GM18909 (cell line): ENCODE measurements at regions not wholly inside any gene's neighbourhood (a gene's known extent, or its start where the extent isn't known, plus 50 kb on each side); places are given as distances from the start of the nearest gene placed in this dataset.

ENCODE experiments used
- ATAC-seq: cut with Tn5 transposase; IDR thresholded peaks from one replicate; pipeline ENCODE4 v1.9.1; 2021; ENCODE audit warnings: mild to moderate bottlenecking; ENCODE audit not compliant: unreplicated experiment, poor library complexity

GRCh38 chr4:100852326-100852725, 334.5 kb upstream of the EMCN start:
- no peak for ATAC-seq

GRCh38 chr4:100849319-100849718, 331.5 kb upstream of the EMCN start:
- no peak for ATAC-seq

GRCh38 chr4:100848841-100849240, 331.0 kb upstream of the EMCN start:
- ATAC-seq = peak; percentile 83

GRCh38 chr4:100843910-100844309, 326.1 kb upstream of the EMCN start:
- ATAC-seq = no peak

- ATAC-seq = no peak
Observed at GRCh38 chr4:100842856-100843255, 325.0 kb upstream of the EMCN start.

GRCh38 chr4:100841911-100842310, 324.1 kb upstream of the EMCN start:
- no peak for ATAC-seq

GRCh38 chr4:100839712-100840111, 321.9 kb upstream of the EMCN start:
- no peak for ATAC-seq

GRCh38 chr4:100838286-100838685, 320.5 kb upstream of the EMCN start:
- ATAC-seq = no peak

- ATAC-seq = no peak
Observed at GRCh38 chr4:100836929-100837328, 319.1 kb upstream of the EMCN start.

- no peak for ATAC-seq
Observed at GRCh38 chr4:100834616-100835015, 316.8 kb upstream of the EMCN start.

GRCh38 chr4:100833906-100834305, 316.1 kb upstream of the EMCN start:
- ATAC-seq = no peak

- no peak for ATAC-seq
Observed at GRCh38 chr4:100828986-100829685, 311.3 kb upstream of the EMCN start.

GRCh38 chr4:100828364-100828763, 310.5 kb upstream of the EMCN start:
- ATAC-seq = no peak

- no peak for ATAC-seq
Observed at GRCh38 chr4:100827756-100828155, 309.9 kb upstream of the EMCN start.

GRCh38 chr4:100826808-100827548, 309.2 kb upstream of the EMCN start:
- ATAC-seq = no peak

GRCh38 chr4:100826067-100826466, 308.2 kb upstream of the EMCN start:
- ATAC-seq = no peak

- ATAC-seq = no peak
Observed at GRCh38 chr4:100823993-100824323, 306.1 kb upstream of the EMCN start.

- ATAC-seq = peak; percentile 81
Observed at GRCh38 chr4:100823066-100823992, 305.5 kb upstream of the EMCN start.

GRCh38 chr4:100820249-100820648, 302.4 kb upstream of the EMCN start:
- ATAC-seq = no peak

- ATAC-seq = no peak
Observed at GRCh38 chr4:100819505-100819904, 301.7 kb upstream of the EMCN start.

GRCh38 chr4:100816436-100817045, 298.7 kb upstream of the EMCN start:
- no peak for ATAC-seq
